HEK293 (cell line): ENCODE measurements at regions not wholly inside any gene's neighbourhood (a gene's known extent, or its start where the extent isn't known, plus 50 kb on each side); places are given as distances from the start of the nearest gene placed in this dataset.

Source experiments
- CTCF ChIA-PET: fragments of 350-600 bp; formaldehyde crosslinking; extraction: SDS; loops from one replicate; lab custom pipeline; 2021; ENCODE audit warnings: antibody characterized with exemption; lab: Yijun Ruan, JAX
- POLR2A ChIA-PET: fragments of 300-600 bp; formaldehyde crosslinking; extraction: SDS; loops from one replicate; lab custom pipeline; 2020; ENCODE audit warnings: antibody characterized with exemption, inconsistent platforms; lab: Yijun Ruan, JAX
- H3K27ac ChIP-seq: fragments of 200-500 bp; sonication (Bioruptor generic); 2 replicates; pipeline ENCODE4 v1.5.1; 2014; ENCODE audit warnings: low read depth, low read length, control low read depth, inconsistent platforms; ENCODE audit errors: extremely low read depth
- H3K36me3 ChIP-seq, 2 experiments: fragments of 200-500 bp in 1 of 2; sonication (Bioruptor generic) in 1 of 2; 1 replicate in 1 of 2; 2 replicates in 1 of 2; pipeline ENCODE4 v1.5.1; 2014 to 2017; ENCODE audit warnings: inconsistent platforms in 2 of 2, low read length in 2 of 2; ENCODE audit not compliant: control insufficient read depth in 2 of 2, insufficient read depth in 1 of 2
- H3K4me1 ChIP-seq: fragments of 200-500 bp; sonication (Bioruptor generic); 2 replicates; pipeline ENCODE4 v1.5.1; 2014; ENCODE audit warnings: mild to moderate bottlenecking, low read length, inconsistent platforms; ENCODE audit not compliant: control insufficient read depth, insufficient read depth
- H3K4me3 ChIP-seq: 2 replicates; pipeline ENCODE4 v1.5.1; 2011; ENCODE audit warnings: low read depth, mild to moderate bottlenecking, control low read depth, low read length, moderate library complexity
- H3K9me3 ChIP-seq: fragments of 200-500 bp; sonication (Bioruptor generic); 2 replicates; pipeline ENCODE4 v1.5.1; 2014; ENCODE audit warnings: low read depth, low read length, inconsistent platforms; ENCODE audit not compliant: control insufficient read depth, insufficient read depth
- CTCF ChIP-seq: fragments of 450-650 bp; formaldehyde crosslinking; IDR thresholded peaks from 2 replicates; pipeline ENCODE4 v1.5.1; 2016; ENCODE audit warnings: missing biosample characterization, missing genetic modification characterization
- EGR2 ChIP-seq: fragments of 450-650 bp; formaldehyde crosslinking; IDR thresholded peaks from 2 replicates; pipeline ENCODE4 v1.5.1; 2016; ENCODE audit warnings: low read depth, missing biosample characterization, missing genetic modification characterization
- IKZF3 ChIP-seq: fragments of 450-650 bp; IDR thresholded peaks from 2 replicates; pipeline ENCODE4 v1.5.0; 2018; ENCODE audit warnings: missing biosample characterization, mild to moderate bottlenecking, missing genetic modification characterization, moderate library complexity
- KLF1 ChIP-seq: fragments of 450-650 bp; formaldehyde crosslinking; IDR thresholded peaks from 2 replicates; pipeline ENCODE4 v1.5.1; 2016; ENCODE audit warnings: missing biosample characterization, missing genetic modification characterization
- KLF16 ChIP-seq: fragments of 450-650 bp; formaldehyde crosslinking; IDR thresholded peaks from 2 replicates; pipeline ENCODE4 v1.5.1; 2017; ENCODE audit warnings: missing biosample characterization, missing genetic modification characterization
- PRDM4 ChIP-seq: fragments of 450-650 bp; formaldehyde crosslinking; IDR thresholded peaks from 2 replicates; pipeline ENCODE4 v1.5.1; 2017; ENCODE audit warnings: missing biosample characterization, missing genetic modification characterization
- SP3 ChIP-seq: fragments of 450-650 bp; formaldehyde crosslinking; IDR thresholded peaks from 2 replicates; pipeline ENCODE4 v1.5.1; 2016; ENCODE audit warnings: missing biosample characterization, missing genetic modification characterization
- ZBTB10 ChIP-seq: fragments of 450-650 bp; formaldehyde crosslinking; IDR thresholded peaks from 2 replicates; pipeline ENCODE4 v1.5.1; 2016; ENCODE audit warnings: missing biosample characterization, missing genetic modification characterization
- ZBTB48 ChIP-seq: fragments of 450-650 bp; formaldehyde crosslinking; IDR thresholded peaks from 2 replicates; pipeline ENCODE4 v1.5.1; 2016; ENCODE audit warnings: missing biosample characterization, missing genetic modification characterization
- ZEB2 ChIP-seq: fragments of 450-650 bp; formaldehyde crosslinking; IDR thresholded peaks from 2 replicates; pipeline ENCODE4 v1.5.1; 2016; ENCODE audit warnings: missing biosample characterization, missing genetic modification characterization
- ZIC2 ChIP-seq: fragments of 450-650 bp; formaldehyde crosslinking; IDR thresholded peaks from 2 replicates; pipeline ENCODE4 v1.5.1; 2016; ENCODE audit warnings: missing biosample characterization, missing genetic modification characterization
- ZNF121 ChIP-seq: fragments of 450-650 bp; formaldehyde crosslinking; IDR thresholded peaks from 2 replicates; pipeline ENCODE4 v1.5.1; 2016; ENCODE audit warnings: missing biosample characterization, missing genetic modification characterization
- ZNF146 ChIP-seq: fragments of 450-650 bp; formaldehyde crosslinking; IDR thresholded peaks from 2 replicates; pipeline ENCODE4 v1.5.1; 2016; ENCODE audit warnings: missing biosample characterization, missing genetic modification characterization
- ZNF2 ChIP-seq: fragments of 450-650 bp; formaldehyde crosslinking; IDR thresholded peaks from 2 replicates; pipeline ENCODE4 v1.5.1; 2016; ENCODE audit warnings: missing biosample characterization, missing genetic modification characterization
- ZNF24 ChIP-seq: fragments of 450-650 bp; formaldehyde crosslinking; IDR thresholded peaks from 2 replicates; pipeline ENCODE4 v1.5.1; 2016; ENCODE audit warnings: missing biosample characterization, missing genetic modification characterization
- ZNF280D ChIP-seq: fragments of 450-650 bp; formaldehyde crosslinking; IDR thresholded peaks from 2 replicates; pipeline ENCODE4 v1.5.1; 2016; ENCODE audit warnings: missing biosample characterization, missing genetic modification characterization
- ZNF341 ChIP-seq: fragments of 450-650 bp; formaldehyde crosslinking; IDR thresholded peaks from 2 replicates; pipeline ENCODE4; 2016; ENCODE audit warnings: low read depth, missing biosample characterization, missing genetic modification characterization
- ZNF366 ChIP-seq: fragments of 450-650 bp; formaldehyde crosslinking; conservative IDR thresholded peaks from 2 replicates; pipeline ENCODE4 v1.5.1; 2016; ENCODE audit warnings: missing biosample characterization, missing genetic modification characterization
- ZNF394 ChIP-seq: fragments of 450-650 bp; formaldehyde crosslinking; IDR thresholded peaks from 2 replicates; pipeline ENCODE4 v1.5.1; 2016; ENCODE audit warnings: missing biosample characterization, missing genetic modification characterization, mild to moderate bottlenecking, moderate library complexity, borderline replicate concordance
- ZNF501 ChIP-seq: fragments of 450-650 bp; formaldehyde crosslinking; IDR thresholded peaks from 2 replicates; pipeline ENCODE4 v1.5.1; 2016; ENCODE audit warnings: missing biosample characterization, missing genetic modification characterization
- ZNF580 ChIP-seq: fragments of 450-650 bp; formaldehyde crosslinking; IDR thresholded peaks from 2 replicates; pipeline ENCODE4 v1.5.1; 2016; ENCODE audit warnings: missing biosample characterization, missing genetic modification characterization
- ZNF600 ChIP-seq: fragments of 450-650 bp; formaldehyde crosslinking; IDR thresholded peaks from 2 replicates; pipeline ENCODE4 v1.5.1; 2016; ENCODE audit warnings: missing biosample characterization, missing genetic modification characterization
- ZNF629 ChIP-seq: fragments of 450-650 bp; formaldehyde crosslinking; IDR thresholded peaks from 2 replicates; pipeline ENCODE4 v1.5.1; 2017; ENCODE audit warnings: missing biosample characterization, missing genetic modification characterization
- ZNF639 ChIP-seq: fragments of 450-650 bp; formaldehyde crosslinking; IDR thresholded peaks from 2 replicates; pipeline ENCODE4 v1.5.1; 2016; ENCODE audit warnings: missing biosample characterization, missing genetic modification characterization
- ZNF792 ChIP-seq: fragments of 450-650 bp; formaldehyde crosslinking; IDR thresholded peaks from 2 replicates; pipeline ENCODE4 v1.5.1; 2016; ENCODE audit warnings: missing biosample characterization, missing genetic modification characterization

- TF ChIP-seq ZBTB10 (tag by site-specific recombination) (0 out of 2 replicates have a peak, but pooled peaks have one; percentile 41), KLF1 (tag by site-specific recombination) (0 out of 2 replicates have a peak, but pooled peaks have one; percentile 21), ZNF639 (tag by site-specific recombination) (0 out of 2 replicates have a peak, but pooled peaks have one; percentile 12), ZNF501 (tag by site-specific recombination) (0 out of 2 replicates have a peak, but pooled peaks have one; percentile 28), ZNF629 (peak; percentile 38), ZNF792 (peak; percentile 69; the same call in 1 of the 2 replicates), EGR2 (tag by site-specific recombination) (peak; percentile 51; the same call in 1 of the 2 replicates), ZNF121 (tag by site-specific recombination) (peak; percentile 55; the same call in 1 of the 2 replicates), ZNF2 (tag by site-specific recombination) (peak; percentile 49; the same call in 1 of the 2 replicates), ZEB2 (peak; percentile 92), ZNF366 (tag by site-specific recombination) (peak; percentile 66; the same call in 1 of the 2 replicates), ZNF394 (tag by site-specific recombination) (peak; percentile 27; the same call in 1 of the 2 replicates), ZNF341 (tag by site-specific recombination) (peak; percentile 68), CTCF (peak; percentile 84), ZIC2 (tag by site-specific recombination) (peak; percentile 35), ZNF24 (tag by site-specific recombination) (peak; percentile 57; the same call in 1 of the 2 replicates), KLF16 (tag by site-specific recombination) (peak; percentile 24; the same call in 1 of the 2 replicates), IKZF3 (tag by site-specific recombination) (peak; percentile 83), ZNF600 (tag by site-specific recombination) (peak; percentile 13; the same call in 1 of the 2 replicates), SP3 (peak; percentile 38; the same call in 1 of the 2 replicates), ZBTB48 (0 out of 2 replicates have a peak, but pooled peaks have one; percentile 34)
Measured at GRCh38 chr17:30697619-30698460, 126.7 kb downstream of the CRLF3 start (continued).

GRCh38 chr17:30696234-30696633, 128.3 kb downstream of the CRLF3 start:
- TF ChIP-seq ZNF580 (tag by site-specific recombination) (0 out of 2 replicates have a peak, but pooled peaks have one; percentile 39), ZNF146 (peak; percentile 97), ZNF280D (tag by site-specific recombination) (0 out of 2 replicates have a peak, but pooled peaks have one; percentile 70), PRDM4 (no peak)
- CTCF ChIA-PET, result no interaction called here
- Histone ChIP-seq H3K27ac (no peak overlapping the region), H3K9me3 (no peaks in the 10 kb centered on the region), H3K4me1 (no peaks in the 10 kb centered on the region), H3K4me3 (no peak overlapping the region), H3K36me3 (no peaks in the 10 kb centered on the region)
- POLR2A ChIA-PET, result interaction anchor here (0.6 kb wide), 1 partner anchor 236 kb away, joined by 5 read pairs; no protein-coding TSS in a partner anchor
